Stimulated activated memory B cell treated with anti-CD40 and anti-IgM and Interleukin-4, amounts not matched to agents 10 μg/mL and 1 μg/mL and 100 μg/mL, for 72 hours (primary cell): ENCODE measurements at regions not wholly inside any gene's neighbourhood (a gene's known extent, or its start where the extent isn't known, plus 50 kb on each side); places are given as distances from the start of the nearest gene placed in this dataset.

ENCODE experiments used
- ATAC-seq: fragments of 150-1000 bp; cut with Tn5 transposase; 2 replicates; pipeline ENCODE4 v1.10.0; 2021
- H3K27ac Mint-ChIP-seq: one replicate; pipeline ENCODE4 v1.8.0; 2022; ENCODE audit warnings: mild to moderate bottlenecking, mixed read lengths
- H3K27me3 Mint-ChIP-seq: one replicate; pipeline ENCODE4 v1.8.0; 2022; ENCODE audit warnings: mixed read lengths
- H3K36me3 Mint-ChIP-seq: one replicate; pipeline ENCODE4 v1.8.0; 2022; ENCODE audit warnings: mixed read lengths
- H3K4me1 Mint-ChIP-seq: one replicate; pipeline ENCODE4 v1.8.0; 2022; ENCODE audit warnings: mixed read lengths
- H3K4me3 Mint-ChIP-seq: one replicate; pipeline ENCODE4 v1.8.0; 2022; ENCODE audit warnings: mild to moderate bottlenecking, moderate library complexity, mixed read lengths
- H3K9me3 Mint-ChIP-seq: one replicate; pipeline ENCODE4 v1.8.0; 2022; ENCODE audit warnings: mixed read lengths

GRCh38 chr16:13559624-13560023, 360.3 kb upstream of the ERCC4 start:
- Mint-ChIP-seq H3K4me1 (no peaks in the 10 kb centered on the region), H3K4me3 (no peak overlapping the region), H3K9me3 (no peaks in the 10 kb centered on the region), H3K27me3 (no peaks in the 10 kb centered on the region), H3K27ac (no peak overlapping the region), H3K36me3 (no peaks in the 10 kb centered on the region)
- no peak for ATAC-seq

GRCh38 chr16:13560151-13560550, 359.8 kb upstream of the ERCC4 start:
- H3K27me3 Mint-ChIP-seq = no peaks in the 10 kb centered on the region
- H3K9me3 Mint-ChIP-seq = no peaks in the 10 kb centered on the region
- H3K4me1 Mint-ChIP-seq = no peaks in the 10 kb centered on the region
- H3K4me3 Mint-ChIP-seq = no peak overlapping the region
- no peak for ATAC-seq
- H3K36me3 Mint-ChIP-seq = no peaks in the 10 kb centered on the region
- no peak overlapping the region for H3K27ac Mint-ChIP-seq

GRCh38 chr16:13561291-13562070, 358.5 kb upstream of the ERCC4 start:
- ATAC-seq = no peak
- no peaks in the 10 kb centered on the region for H3K36me3 Mint-ChIP-seq
- H3K27me3 Mint-ChIP-seq = no peaks in the 10 kb centered on the region
- H3K4me3 Mint-ChIP-seq = no peak overlapping the region
- H3K27ac Mint-ChIP-seq = no peak overlapping the region
- no peaks in the 10 kb centered on the region for H3K4me1 Mint-ChIP-seq
- peaks cover 2% of the 10 kb centered on the region for H3K9me3 Mint-ChIP-seq

GRCh38 chr16:13568803-13569202, 351.2 kb upstream of the ERCC4 start:
- peaks cover 7% of the 10 kb centered on the region for H3K9me3 Mint-ChIP-seq
- H3K27me3 Mint-ChIP-seq = no peaks in the 10 kb centered on the region
- no peaks in the 10 kb centered on the region for H3K36me3 Mint-ChIP-seq
- no peak overlapping the region for H3K27ac Mint-ChIP-seq
- H3K4me3 Mint-ChIP-seq = no peak overlapping the region
- ATAC-seq = no peak
- no peaks in the 10 kb centered on the region for H3K4me1 Mint-ChIP-seq

GRCh38 chr16:13569986-13570385, 350.0 kb upstream of the ERCC4 start:
- no peak overlapping the region for H3K27ac Mint-ChIP-seq
- ATAC-seq = no peak
- H3K36me3 Mint-ChIP-seq = no peaks in the 10 kb centered on the region
- H3K27me3 Mint-ChIP-seq = no peaks in the 10 kb centered on the region
- H3K9me3 Mint-ChIP-seq = peaks cover 10% of the 10 kb centered on the region
- no peak overlapping the region for H3K4me3 Mint-ChIP-seq
- no peaks in the 10 kb centered on the region for H3K4me1 Mint-ChIP-seq

GRCh38 chr16:13571036-13571435, 348.9 kb upstream of the ERCC4 start:
- no peaks in the 10 kb centered on the region for H3K27me3 Mint-ChIP-seq
- H3K27ac Mint-ChIP-seq = no peak overlapping the region
- H3K36me3 Mint-ChIP-seq = no peaks in the 10 kb centered on the region
- no peak for ATAC-seq
- H3K4me3 Mint-ChIP-seq = no peak overlapping the region
- peaks cover 10% of the 10 kb centered on the region for H3K9me3 Mint-ChIP-seq
- H3K4me1 Mint-ChIP-seq = no peaks in the 10 kb centered on the region

- no peaks in the 10 kb centered on the region for H3K4me1 Mint-ChIP-seq
- no peak overlapping the region for H3K27ac Mint-ChIP-seq
- H3K36me3 Mint-ChIP-seq = no peaks in the 10 kb centered on the region
Observed at GRCh38 chr16:13573903-13574302, 346.1 kb upstream of the ERCC4 start.

GRCh38 chr16:13586051-13586450, 333.9 kb upstream of the ERCC4 start:
- H3K4me3 Mint-ChIP-seq = no peak overlapping the region
- no peaks in the 10 kb centered on the region for H3K36me3 Mint-ChIP-seq
- H3K27ac Mint-ChIP-seq = no peak overlapping the region
- H3K27me3 Mint-ChIP-seq = no peaks in the 10 kb centered on the region
- H3K4me1 Mint-ChIP-seq = no peaks in the 10 kb centered on the region
- ATAC-seq = no peak
- H3K9me3 Mint-ChIP-seq = no peaks in the 10 kb centered on the region

More at GRCh38 chr16:13573903-13574302, 346.1 kb upstream of the ERCC4 start:
- no peaks in the 10 kb centered on the region for H3K27me3 Mint-ChIP-seq
- H3K9me3 Mint-ChIP-seq = peaks cover 11% of the 10 kb centered on the region
- no peak overlapping the region for H3K4me3 Mint-ChIP-seq
- no peak for ATAC-seq

- Mint-ChIP-seq H3K36me3 (no peaks in the 10 kb centered on the region), H3K9me3 (no peaks in the 10 kb centered on the region), H3K27me3 (no peaks in the 10 kb centered on the region), H3K27ac (no peak overlapping the region), H3K4me3 (no peak overlapping the region), H3K4me1 (no peaks in the 10 kb centered on the region)
- no peak for ATAC-seq
Observed at GRCh38 chr16:13587181-13587580, 332.8 kb upstream of the ERCC4 start.

GRCh38 chr16:13594823-13595222, 325.1 kb upstream of the ERCC4 start:
- Mint-ChIP-seq H3K4me3 (no peak overlapping the region), H3K27me3 (no peaks in the 10 kb centered on the region), H3K27ac (no peak overlapping the region), H3K9me3 (no peaks in the 10 kb centered on the region), H3K36me3 (no peaks in the 10 kb centered on the region), H3K4me1 (no peaks in the 10 kb centered on the region)
- ATAC-seq = no peak

GRCh38 chr16:13606804-13607203, 313.1 kb upstream of the ERCC4 start:
- no peaks in the 10 kb centered on the region for H3K4me1 Mint-ChIP-seq
- no peak overlapping the region for H3K27ac Mint-ChIP-seq
- no peaks in the 10 kb centered on the region for H3K36me3 Mint-ChIP-seq
- H3K27me3 Mint-ChIP-seq = no peaks in the 10 kb centered on the region
- no peak for ATAC-seq
- H3K4me3 Mint-ChIP-seq = no peak overlapping the region
- no peaks in the 10 kb centered on the region for H3K9me3 Mint-ChIP-seq

- Mint-ChIP-seq H3K4me3 (no peak overlapping the region), H3K4me1 (no peaks in the 10 kb centered on the region), H3K27me3 (no peaks in the 10 kb centered on the region), H3K27ac (no peak overlapping the region), H3K9me3 (no peaks in the 10 kb centered on the region), H3K36me3 (no peaks in the 10 kb centered on the region)
- ATAC-seq = no peak
Observed at GRCh38 chr16:13607289-13607688, 312.7 kb upstream of the ERCC4 start.

GRCh38 chr16:13611596-13611995, 308.4 kb upstream of the ERCC4 start:
- no peak overlapping the region for H3K27ac Mint-ChIP-seq
- no peaks in the 10 kb centered on the region for H3K4me1 Mint-ChIP-seq
- no peaks in the 10 kb centered on the region for H3K36me3 Mint-ChIP-seq
- no peak overlapping the region for H3K4me3 Mint-ChIP-seq
- H3K9me3 Mint-ChIP-seq = peaks cover 2% of the 10 kb centered on the region
- no peak for ATAC-seq
- H3K27me3 Mint-ChIP-seq = no peaks in the 10 kb centered on the region

GRCh38 chr16:13612623-13613022, 307.3 kb upstream of the ERCC4 start:
- no peak overlapping the region for H3K4me3 Mint-ChIP-seq
- no peaks in the 10 kb centered on the region for H3K27me3 Mint-ChIP-seq
- no peaks in the 10 kb centered on the region for H3K36me3 Mint-ChIP-seq
- peaks cover 2% of the 10 kb centered on the region for H3K9me3 Mint-ChIP-seq
- H3K4me1 Mint-ChIP-seq = no peaks in the 10 kb centered on the region
- H3K27ac Mint-ChIP-seq = no peak overlapping the region
- ATAC-seq = no peak

GRCh38 chr16:13613165-13613564, 306.8 kb upstream of the ERCC4 start:
- Mint-ChIP-seq H3K36me3 (no peaks in the 10 kb centered on the region), H3K27me3 (no peaks in the 10 kb centered on the region), H3K27ac (no peak overlapping the region), H3K9me3 (peaks cover 2% of the 10 kb centered on the region), H3K4me3 (no peak overlapping the region), H3K4me1 (no peaks in the 10 kb centered on the region)
- ATAC-seq = no peak

- Mint-ChIP-seq H3K36me3 (no peaks in the 10 kb centered on the region), H3K4me3 (no peak overlapping the region), H3K4me1 (no peaks in the 10 kb centered on the region), H3K27ac (no peak overlapping the region), H3K9me3 (no peaks in the 10 kb centered on the region), H3K27me3 (no peaks in the 10 kb centered on the region)
- ATAC-seq = no peak
Observed at GRCh38 chr16:13621639-13622038, 298.3 kb upstream of the ERCC4 start.
